Neutrophil (primary cell): ENCODE measurements at regions not wholly inside any gene's neighbourhood (a gene's known extent, or its start where the extent isn't known, plus 50 kb on each side); places are given as distances from the start of the nearest gene placed in this dataset.

Source experiments
- H3K27ac ChIP-seq: fragments of 200-600 bp; sonication (generic); 2 replicates; pipeline ENCODE4 v1.5.1; 2016; ENCODE audit warnings: mild to moderate bottlenecking, moderate library complexity
- H3K27me3 ChIP-seq: fragments of 200-600 bp; sonication (generic); 2 replicates; pipeline ENCODE4 v1.6.0; 2016; ENCODE audit warnings: mild to moderate bottlenecking
- H3K36me3 ChIP-seq: fragments of 200-600 bp; sonication (generic); 2 replicates; pipeline ENCODE4 v1.5.1; 2017
- H3K4me1 ChIP-seq, 2 experiments: fragments of 200-600 bp in 1 of 2; sonication (generic) in 1 of 2; 1 replicate in 1 of 2; 2 replicates in 1 of 2; pipeline versions ENCODE4 v1.5.1 to v1.6.1; 2013 to 2016; ENCODE audit warnings: low read depth in 1 of 2, low read length in 1 of 2, mild to moderate bottlenecking in 1 of 2, moderate library complexity in 1 of 2; ENCODE audit not compliant: control insufficient read depth in 1 of 2, insufficient read depth in 1 of 2
- H3K4me3 ChIP-seq, 2 experiments: fragments of 200-600 bp in 1 of 2; sonication (generic) in 1 of 2; 1 replicate in 1 of 2; 2 replicates in 1 of 2; pipeline ENCODE4 v1.5.1; 2013 to 2016; ENCODE audit warnings: low read depth in 1 of 2, low read length in 1 of 2, mild to moderate bottlenecking in 1 of 2, moderate library complexity in 1 of 2
- H3K9me3 ChIP-seq: fragments of 200-600 bp; sonication (generic); 2 replicates; pipeline ENCODE4 v1.5.1; 2016
- CTCF ChIP-seq: fragments of 200-600 bp; sonication (generic); IDR thresholded peaks from 2 replicates; pipeline ENCODE4 v1.5.1; 2016; ENCODE audit warnings: antibody characterized with exemption

- Histone ChIP-seq H3K4me1 (no peaks in the 10 kb centered on the region), H3K4me3 (no peak overlapping the region), H3K9me3 (no peaks in the 10 kb centered on the region), H3K36me3 (no peaks in the 10 kb centered on the region), H3K27me3 (peaks cover 87% of the 10 kb centered on the region), H3K27ac (no peak overlapping the region)
- TF ChIP-seq CTCF: no peak
Observed at GRCh38 chr17:79217473-79218135, 143.0 kb downstream of the ENGASE start.

GRCh38 chr17:79216826-79217225, 142.2 kb downstream of the ENGASE start:
- Histone ChIP-seq H3K36me3 (no peaks in the 10 kb centered on the region), H3K27me3 (peaks cover 87% of the 10 kb centered on the region), H3K9me3 (no peaks in the 10 kb centered on the region), H3K4me3 (no peak overlapping the region), H3K4me1 (no peaks in the 10 kb centered on the region), H3K27ac (no peak overlapping the region)
- TF ChIP-seq CTCF: no peak

- no peak overlapping the region for H3K4me3 ChIP-seq
- H3K4me1 ChIP-seq: no peaks in the 10 kb centered on the region
- no peak for TF ChIP-seq CTCF
- peaks cover 87% of the 10 kb centered on the region for H3K27me3 ChIP-seq
- no peak overlapping the region for H3K27ac ChIP-seq
- H3K9me3 ChIP-seq: no peaks in the 10 kb centered on the region
- no peaks in the 10 kb centered on the region for H3K36me3 ChIP-seq
Observed at GRCh38 chr17:79216391-79216790, 141.8 kb downstream of the ENGASE start.

- H3K4me3 ChIP-seq: no peak overlapping the region
Observed at GRCh38 chr17:79215631-79216030, 141.0 kb downstream of the ENGASE start.

GRCh38 chr17:79214940-79215604, 140.4 kb downstream of the ENGASE start:
- Histone ChIP-seq H3K4me1 (no peaks in the 10 kb centered on the region), H3K27me3 (peaks cover 84% of the 10 kb centered on the region), H3K4me3 (no peak overlapping the region), H3K9me3 (no peaks in the 10 kb centered on the region), H3K27ac (no peak overlapping the region), H3K36me3 (no peaks in the 10 kb centered on the region)
- TF ChIP-seq CTCF: no peak

More at GRCh38 chr17:79215631-79216030, 141.0 kb downstream of the ENGASE start:
- Histone ChIP-seq H3K36me3 (no peaks in the 10 kb centered on the region), H3K9me3 (no peaks in the 10 kb centered on the region), H3K4me1 (no peaks in the 10 kb centered on the region), H3K27me3 (peaks cover 87% of the 10 kb centered on the region), H3K27ac (no peak overlapping the region)
- TF ChIP-seq CTCF: no peak
